Fibroblast of lung (primary cell): ENCODE measurements at regions not wholly inside any gene's neighbourhood (a gene's known extent, or its start where the extent isn't known, plus 50 kb on each side); places are given as distances from the start of the nearest gene placed in this dataset.

Experiments
- EZH2 ChIP-seq: IDR thresholded peaks from 2 replicates; pipeline ENCODE4 v1.5.1; 2012; ENCODE audit warnings: low read length, control low read depth, mild to moderate bottlenecking; ENCODE audit errors: missing control alignments
- TF ChIP-seq, protein P1 (sequence below), 2 donors: IDR thresholded peaks in 1 of 2; conservative IDR thresholded peaks in 1 of 2; 1 replicate in 1 of 2; 2 replicates in 1 of 2; pipeline ENCODE4 v1.5.1; 2011 to 2012; ENCODE audit warnings: low read length in 2 of 2, control low read depth in 1 of 2, inconsistent platforms in 1 of 2, low read depth in 1 of 2, mild to moderate bottlenecking in 1 of 2

DNA sequence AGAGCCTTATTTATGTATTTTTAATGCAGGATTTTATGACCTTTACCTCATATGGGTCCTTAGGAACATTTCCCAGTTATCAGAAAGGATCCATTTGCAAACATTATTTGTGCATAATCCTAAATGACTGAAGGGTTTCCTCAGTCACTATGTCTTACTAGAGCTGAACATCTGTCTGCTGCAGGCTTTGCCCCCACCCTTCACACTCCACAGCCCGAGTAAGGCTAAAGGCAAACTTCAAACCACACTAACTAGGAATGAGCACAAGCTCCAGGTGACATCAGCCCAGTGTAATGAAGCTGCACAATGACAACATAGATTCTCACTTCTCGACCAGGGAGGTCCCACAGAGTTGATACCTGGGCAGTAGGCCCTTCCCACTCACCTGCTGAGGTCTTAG is 491.3 kb upstream of the MKI67 start:
- TF ChIP-seq, protein P1, sequence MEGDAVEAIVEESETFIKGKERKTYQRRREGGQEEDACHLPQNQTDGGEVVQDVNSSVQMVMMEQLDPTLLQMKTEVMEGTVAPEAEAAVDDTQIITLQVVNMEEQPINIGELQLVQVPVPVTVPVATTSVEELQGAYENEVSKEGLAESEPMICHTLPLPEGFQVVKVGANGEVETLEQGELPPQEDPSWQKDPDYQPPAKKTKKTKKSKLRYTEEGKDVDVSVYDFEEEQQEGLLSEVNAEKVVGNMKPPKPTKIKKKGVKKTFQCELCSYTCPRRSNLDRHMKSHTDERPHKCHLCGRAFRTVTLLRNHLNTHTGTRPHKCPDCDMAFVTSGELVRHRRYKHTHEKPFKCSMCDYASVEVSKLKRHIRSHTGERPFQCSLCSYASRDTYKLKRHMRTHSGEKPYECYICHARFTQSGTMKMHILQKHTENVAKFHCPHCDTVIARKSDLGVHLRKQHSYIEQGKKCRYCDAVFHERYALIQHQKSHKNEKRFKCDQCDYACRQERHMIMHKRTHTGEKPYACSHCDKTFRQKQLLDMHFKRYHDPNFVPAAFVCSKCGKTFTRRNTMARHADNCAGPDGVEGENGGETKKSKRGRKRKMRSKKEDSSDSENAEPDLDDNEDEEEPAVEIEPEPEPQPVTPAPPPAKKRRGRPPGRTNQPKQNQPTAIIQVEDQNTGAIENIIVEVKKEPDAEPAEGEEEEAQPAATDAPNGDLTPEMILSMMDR (conservative IDR thresholded peaks at IDR 0.05 in 1 of 2, IDR thresholded peaks at IDR 0.05 in 1 of 2; ENCODE audit: low read depth in 1 of 2, low read length in 2 of 2) = no peak
- no peak for TF ChIP-seq EZH2
